ENCODE measurements at regions not wholly inside any gene's neighbourhood (a gene's known extent, or its start where the extent isn't known, plus 50 kb on each side); places are given as distances from the start of the nearest gene placed in this dataset.

DNA sequence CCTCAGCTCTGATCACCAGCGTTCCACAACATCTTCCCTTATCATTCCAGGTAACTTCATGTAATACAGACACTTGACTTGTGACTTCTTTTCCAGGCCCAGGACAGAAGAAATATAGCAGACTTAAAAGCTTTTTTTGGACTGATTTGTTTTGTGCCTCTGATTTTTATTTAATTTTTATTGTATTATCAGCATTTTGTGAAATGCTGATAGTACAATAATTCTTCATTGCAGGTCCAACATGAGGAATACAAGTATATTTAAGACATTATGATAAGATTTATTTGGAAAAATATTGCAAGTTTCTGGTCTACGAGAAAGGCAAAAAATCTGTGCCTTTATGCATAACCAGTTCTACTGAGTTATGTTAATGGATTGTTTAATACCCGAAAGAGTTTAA is 94.5 kb upstream of the THUMPD2 start:
- TF ChIP-seq CTCF (IDR thresholded peaks at IDR 0.05) (no peak), POLR2A (IDR thresholded peaks at IDR 0.05) (no peak), EP300 (IDR thresholded peaks at IDR 0.05) (no peak)
